Brain microvascular endothelial cell (primary cell): ENCODE measurements at regions not wholly inside any gene's neighbourhood (a gene's known extent, or its start where the extent isn't known, plus 50 kb on each side); places are given as distances from the start of the nearest gene placed in this dataset.

Source experiments
- DNase-seq: peaks from one replicate; pipeline ENCODE4 v3.0.0-alpha.2; 2020
- H3K27ac ChIP-seq: fragments of 250-450 bp; sonication (Bioruptor Pico); 2 replicates; pipeline ENCODE4 v1.5.1; 2020; ENCODE audit warnings: mild to moderate bottlenecking, moderate library complexity
- H3K27me3 ChIP-seq: fragments of 250-450 bp; sonication (Bioruptor Pico); replicated peaks from 2 replicates; pipeline ENCODE4 v1.5.1; 2020; ENCODE audit warnings: mild to moderate bottlenecking
- H3K36me3 ChIP-seq: fragments of 250-450 bp; sonication (Bioruptor Pico); replicated peaks from 2 replicates; pipeline ENCODE4 v1.5.1; 2020; ENCODE audit warnings: mild to moderate bottlenecking
- H3K4me3 ChIP-seq: 2 replicates; pipeline ENCODE4 v1.5.1; 2011; ENCODE audit warnings: low read depth, mild to moderate bottlenecking, control low read depth, low read length, moderate library complexity
- CTCF ChIP-seq: IDR thresholded peaks from 2 replicates; pipeline ENCODE4 v1.5.1; 2011; ENCODE audit warnings: low read depth, mild to moderate bottlenecking, moderate library complexity, low read length, control low read depth, inconsistent platforms; ENCODE audit errors: missing control alignments
- in situ Hi-C: cut with HindIII; loops from 2 replicates; pipeline ENCODE4 v1.10.0; 2017; ENCODE audit warnings: low sequenced_read_pairs, low pct_ligation_motif_present

GRCh38 chr7:21352540-21353387 is 75.1 kb upstream of the SP4 start:
- Histone ChIP-seq H3K27me3 (no peaks in the 10 kb centered on the region), H3K4me3 (no peak overlapping the region), H3K27ac (no peak overlapping the region), H3K36me3 (no peaks in the 10 kb centered on the region)
- in situ Hi-C loops, result no loop called here
- DNase-seq, result no peak
- TF ChIP-seq CTCF, result no peak

- Histone ChIP-seq H3K4me3 (no peak overlapping the region), H3K27me3 (no peaks in the 10 kb centered on the region), H3K36me3 (no peaks in the 10 kb centered on the region), H3K27ac (no peak overlapping the region)
- in situ Hi-C loops, result no loop called here
- DNase-seq, result no peak
- no peak for TF ChIP-seq CTCF
These were observed 74.5 kb upstream of the SP4 start for GRCh38 chr7:21353388-21353780.

GRCh38 chr7:21354284-21354683 is 73.6 kb upstream of the SP4 start:
- H3K27ac ChIP-seq, result no peak overlapping the region
- no peaks in the 10 kb centered on the region for H3K36me3 ChIP-seq
- in situ Hi-C loops, result no loop called here
- H3K4me3 ChIP-seq, result no peak overlapping the region
- DNase-seq, result no peak
- H3K27me3 ChIP-seq, result no peaks in the 10 kb centered on the region
- TF ChIP-seq CTCF, result no peak

GRCh38 chr7:21355406-21355874 is 72.4 kb upstream of the SP4 start:
- no peak for DNase-seq
- in situ Hi-C loops, result no loop called here
- H3K27me3 ChIP-seq, result no peaks in the 10 kb centered on the region
- H3K36me3 ChIP-seq, result no peaks in the 10 kb centered on the region
- no peak overlapping the region for H3K27ac ChIP-seq
- no peak overlapping the region for H3K4me3 ChIP-seq
- no peak for TF ChIP-seq CTCF

GRCh38 chr7:21356616-21357015 is 71.3 kb upstream of the SP4 start:
- in situ Hi-C loops, result no loop called here
- no peak for DNase-seq
- Histone ChIP-seq H3K27me3 (no peaks in the 10 kb centered on the region), H3K4me3 (no peak overlapping the region), H3K27ac (no peak overlapping the region), H3K36me3 (no peaks in the 10 kb centered on the region)
- no peak for TF ChIP-seq CTCF
